ENCODE measurements at regions not wholly inside any gene's neighbourhood (a gene's known extent, or its start where the extent isn't known, plus 50 kb on each side); places are given as distances from the start of the nearest gene placed in this dataset.

DNA sequence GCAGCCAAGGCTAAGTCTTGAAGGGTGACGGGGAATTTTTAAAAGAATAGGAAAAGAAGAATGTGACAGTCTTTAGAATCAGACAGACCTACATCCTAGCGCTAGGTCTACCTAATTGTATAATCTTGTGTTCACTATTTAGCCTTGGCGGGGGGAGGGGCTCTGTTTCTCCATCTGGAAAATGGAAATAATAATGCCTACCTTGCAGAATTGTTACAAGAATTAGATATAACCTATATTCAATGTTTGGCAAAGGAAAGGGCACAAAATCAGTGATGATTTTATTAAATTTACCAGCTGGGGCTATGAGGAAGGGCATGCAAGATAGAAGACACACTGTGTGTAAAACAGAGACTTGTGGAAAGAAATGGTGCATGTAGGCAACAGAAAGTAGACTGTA, 154.8 kb downstream of the ZBTB18 start:
- Histone ChIP-seq H3K27ac (replicated peaks) (no peak overlapping the region), H3K27me3 (ENCODE audit: insufficient read depth, poor library complexity, severe bottlenecking) (no peaks in the 10 kb centered on the region), H3K4me3 (replicated peaks; ENCODE audit: insufficient read depth, low read length) (no peak overlapping the region)
- TF ChIP-seq SPI1 (IDR thresholded peaks at IDR 0.05; ENCODE audit: borderline replicate concordance, low read depth) = no peak
- no peak for TF ChIP-seq GABPA (IDR thresholded peaks at IDR 0.05; ENCODE audit: low read depth)
- TF ChIP-seq, protein P1, sequence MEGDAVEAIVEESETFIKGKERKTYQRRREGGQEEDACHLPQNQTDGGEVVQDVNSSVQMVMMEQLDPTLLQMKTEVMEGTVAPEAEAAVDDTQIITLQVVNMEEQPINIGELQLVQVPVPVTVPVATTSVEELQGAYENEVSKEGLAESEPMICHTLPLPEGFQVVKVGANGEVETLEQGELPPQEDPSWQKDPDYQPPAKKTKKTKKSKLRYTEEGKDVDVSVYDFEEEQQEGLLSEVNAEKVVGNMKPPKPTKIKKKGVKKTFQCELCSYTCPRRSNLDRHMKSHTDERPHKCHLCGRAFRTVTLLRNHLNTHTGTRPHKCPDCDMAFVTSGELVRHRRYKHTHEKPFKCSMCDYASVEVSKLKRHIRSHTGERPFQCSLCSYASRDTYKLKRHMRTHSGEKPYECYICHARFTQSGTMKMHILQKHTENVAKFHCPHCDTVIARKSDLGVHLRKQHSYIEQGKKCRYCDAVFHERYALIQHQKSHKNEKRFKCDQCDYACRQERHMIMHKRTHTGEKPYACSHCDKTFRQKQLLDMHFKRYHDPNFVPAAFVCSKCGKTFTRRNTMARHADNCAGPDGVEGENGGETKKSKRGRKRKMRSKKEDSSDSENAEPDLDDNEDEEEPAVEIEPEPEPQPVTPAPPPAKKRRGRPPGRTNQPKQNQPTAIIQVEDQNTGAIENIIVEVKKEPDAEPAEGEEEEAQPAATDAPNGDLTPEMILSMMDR (IDR thresholded peaks at IDR 0.05; ENCODE audit: insufficient read depth, low read length) = no peak
- TF ChIP-seq REST (IDR thresholded peaks at IDR 0.05; ENCODE audit: insufficient replicate concordance, low read depth) = no peak
- no peak for TF ChIP-seq POLR2AphosphoS5 (IDR thresholded peaks at IDR 0.05; ENCODE audit: low read depth)
- DNase-seq (ENCODE audit: low read depth in 1 of 2, low spot score in 1 of 2) = no peak

DNA sequence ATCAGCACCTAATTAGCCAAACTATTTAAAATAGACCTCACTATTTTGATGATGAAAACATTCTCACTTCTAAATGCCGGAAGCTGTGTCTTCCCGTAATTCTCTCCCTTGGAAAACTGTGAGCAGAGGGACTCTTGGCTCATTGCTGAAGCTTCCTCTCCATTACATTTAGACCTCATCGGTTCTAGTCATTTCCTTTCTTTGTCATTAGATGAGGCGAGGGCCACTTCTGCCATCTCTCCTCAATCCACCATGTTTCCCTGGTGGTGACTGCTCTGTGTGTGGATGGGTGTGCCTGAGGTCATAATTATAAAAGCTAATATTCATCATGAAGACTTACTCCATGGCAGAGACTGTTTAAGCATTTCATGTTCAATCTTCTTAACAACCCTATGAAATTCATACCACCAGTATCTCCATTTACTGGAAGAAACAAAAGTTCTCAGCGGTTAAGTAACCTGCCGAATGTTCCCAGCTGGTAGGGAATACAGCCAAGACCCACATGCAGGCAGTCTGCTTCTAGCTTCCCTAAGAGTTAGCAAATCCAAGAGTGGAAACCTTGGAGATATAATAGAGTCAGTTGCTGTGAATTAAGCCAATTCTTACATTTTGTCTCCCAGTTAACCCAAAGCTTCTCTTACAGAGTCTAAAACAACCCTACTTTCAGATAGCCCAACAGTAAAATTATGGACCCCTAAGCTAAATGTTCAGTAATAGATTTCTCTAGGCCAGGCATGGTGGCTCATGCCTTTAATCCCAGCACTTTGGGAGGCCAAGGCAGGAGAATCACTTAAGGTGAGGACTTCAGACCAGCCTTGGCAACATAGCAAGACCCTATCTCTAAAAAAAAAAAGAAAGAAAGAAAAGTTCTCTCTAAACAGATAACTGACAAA, 156.2 kb downstream of the ZBTB18 start:
- H3K27ac ChIP-seq (replicated peaks) = no peak overlapping the region
- no peak for DNase-seq (ENCODE audit: low read depth in 1 of 2, low spot score in 1 of 2)
- no peaks in the 10 kb centered on the region for H3K27me3 ChIP-seq (ENCODE audit: insufficient read depth, poor library complexity, severe bottlenecking)
- no peak overlapping the region for H3K4me3 ChIP-seq (replicated peaks; ENCODE audit: insufficient read depth, low read length)
- TF ChIP-seq, protein P1 (IDR thresholded peaks at IDR 0.05; ENCODE audit: insufficient read depth, low read length) = no peak
- TF ChIP-seq REST (IDR thresholded peaks at IDR 0.05; ENCODE audit: insufficient replicate concordance, low read depth) = no peak
- no peak for TF ChIP-seq SPI1 (IDR thresholded peaks at IDR 0.05; ENCODE audit: borderline replicate concordance, low read depth)
- TF ChIP-seq GABPA (IDR thresholded peaks at IDR 0.05; ENCODE audit: low read depth) = no peak
- no peak for TF ChIP-seq POLR2AphosphoS5 (IDR thresholded peaks at IDR 0.05; ENCODE audit: low read depth)

- Histone ChIP-seq H3K4me3 (replicated peaks; ENCODE audit: insufficient read depth, low read length) (no peak overlapping the region), H3K27ac (replicated peaks) (no peak overlapping the region), H3K27me3 (ENCODE audit: insufficient read depth, poor library complexity, severe bottlenecking) (no peaks in the 10 kb centered on the region)
- no peak for DNase-seq (ENCODE audit: low read depth in 1 of 2, low spot score in 1 of 2)
- TF ChIP-seq REST (IDR thresholded peaks at IDR 0.05; ENCODE audit: insufficient replicate concordance, low read depth) (no peak), GABPA (IDR thresholded peaks at IDR 0.05; ENCODE audit: low read depth) (no peak), POLR2AphosphoS5 (IDR thresholded peaks at IDR 0.05; ENCODE audit: low read depth) (no peak), SPI1 (IDR thresholded peaks at IDR 0.05; ENCODE audit: borderline replicate concordance, low read depth) (no peak)
- TF ChIP-seq, protein P1 (IDR thresholded peaks at IDR 0.05; ENCODE audit: insufficient read depth, low read length) = no peak
These were observed 156.8 kb downstream of the ZBTB18 start for GRCh38 chr1:244207935-244208244.
